Lower lobe of right lung (tissue), 2 donors: ENCODE measurements at regions not wholly inside any gene's neighbourhood (a gene's known extent, or its start where the extent isn't known, plus 50 kb on each side); places are given as distances from the start of the nearest gene placed in this dataset.

ENCODE experiments used
- ATAC-seq, 2 donors: fragments of 200-7000 bp; cut with Tn5 transposase; one replicate each; pipeline ENCODE4 v1.9.1; 2020 to 2022; ENCODE audit warnings: mild to moderate bottlenecking in 2 of 2, moderate library complexity in 2 of 2
- DNase-seq: peaks from one replicate; pipeline ENCODE4 v3.0.0-alpha.2; 2020
- H3K27ac ChIP-seq: fragments of 200-600 bp; one replicate; pipeline ENCODE4 v1.8.0; 2022
- H3K27me3 ChIP-seq: fragments of 200-600 bp; one replicate; pipeline ENCODE4 v1.8.0; 2022; ENCODE audit warnings: low read depth
- H3K36me3 ChIP-seq: fragments of 200-600 bp; one replicate; pipeline ENCODE4 v1.8.0; 2022; ENCODE audit warnings: mild to moderate bottlenecking
- H3K4me1 ChIP-seq: fragments of 200-600 bp; one replicate; pipeline ENCODE4 v1.8.0; 2022
- H3K4me3 ChIP-seq: fragments of 200-600 bp; one replicate; pipeline ENCODE4 v1.8.0; 2022; ENCODE audit warnings: mild to moderate bottlenecking
- H3K9me3 ChIP-seq: fragments of 200-600 bp; one replicate; pipeline ENCODE4 v1.8.0; 2022
- intact Hi-C: fragments of 100-400 bp; cut with DNase I; formaldehyde crosslinking; loops from one replicate; pipeline ENCODE4 v1.11.0; 2022
- TF ChIP-seq, protein P1 (sequence below): fragments of 200-600 bp; IDR thresholded peaks from one replicate; pipeline ENCODE4 v1.8.0; 2022; ENCODE audit warnings: antibody characterized with exemption, mild to moderate bottlenecking
- donor health status: DM: no; HTN: yes; CAD: no; lungs with severe emphysema.

DNA sequence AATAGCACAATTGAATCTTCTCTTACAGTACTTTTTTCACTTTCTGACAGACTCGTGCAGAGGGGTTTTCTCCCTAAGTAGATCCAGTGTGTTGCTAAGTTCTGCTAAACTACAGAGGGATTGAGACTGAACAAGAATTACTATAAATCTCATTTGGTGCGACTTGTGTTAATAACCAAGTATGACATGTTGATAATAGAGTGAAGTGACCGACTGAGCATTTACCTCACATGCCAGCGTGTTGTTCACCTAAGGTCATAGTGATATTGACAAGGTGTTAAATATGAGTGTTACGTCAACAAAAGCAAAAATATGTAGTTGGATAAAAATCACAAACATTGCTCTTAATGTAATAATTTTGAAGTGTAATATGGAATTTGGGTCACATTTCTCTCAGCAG lies 97.8 kb upstream of the PDE3A start:
- H3K36me3 ChIP-seq = no peaks in the 10 kb centered on the region
- H3K4me1 ChIP-seq = no peaks in the 10 kb centered on the region
- intact Hi-C loops = no loop called here
- no peaks in the 10 kb centered on the region for H3K9me3 ChIP-seq
- TF ChIP-seq, protein P1, sequence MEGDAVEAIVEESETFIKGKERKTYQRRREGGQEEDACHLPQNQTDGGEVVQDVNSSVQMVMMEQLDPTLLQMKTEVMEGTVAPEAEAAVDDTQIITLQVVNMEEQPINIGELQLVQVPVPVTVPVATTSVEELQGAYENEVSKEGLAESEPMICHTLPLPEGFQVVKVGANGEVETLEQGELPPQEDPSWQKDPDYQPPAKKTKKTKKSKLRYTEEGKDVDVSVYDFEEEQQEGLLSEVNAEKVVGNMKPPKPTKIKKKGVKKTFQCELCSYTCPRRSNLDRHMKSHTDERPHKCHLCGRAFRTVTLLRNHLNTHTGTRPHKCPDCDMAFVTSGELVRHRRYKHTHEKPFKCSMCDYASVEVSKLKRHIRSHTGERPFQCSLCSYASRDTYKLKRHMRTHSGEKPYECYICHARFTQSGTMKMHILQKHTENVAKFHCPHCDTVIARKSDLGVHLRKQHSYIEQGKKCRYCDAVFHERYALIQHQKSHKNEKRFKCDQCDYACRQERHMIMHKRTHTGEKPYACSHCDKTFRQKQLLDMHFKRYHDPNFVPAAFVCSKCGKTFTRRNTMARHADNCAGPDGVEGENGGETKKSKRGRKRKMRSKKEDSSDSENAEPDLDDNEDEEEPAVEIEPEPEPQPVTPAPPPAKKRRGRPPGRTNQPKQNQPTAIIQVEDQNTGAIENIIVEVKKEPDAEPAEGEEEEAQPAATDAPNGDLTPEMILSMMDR = no peak
- ATAC-seq (no peak), DNase-seq (no peak)
- no peak overlapping the region for H3K4me3 ChIP-seq
- H3K27me3 ChIP-seq = no peaks in the 10 kb centered on the region
- H3K27ac ChIP-seq = no peak overlapping the region

DNA sequence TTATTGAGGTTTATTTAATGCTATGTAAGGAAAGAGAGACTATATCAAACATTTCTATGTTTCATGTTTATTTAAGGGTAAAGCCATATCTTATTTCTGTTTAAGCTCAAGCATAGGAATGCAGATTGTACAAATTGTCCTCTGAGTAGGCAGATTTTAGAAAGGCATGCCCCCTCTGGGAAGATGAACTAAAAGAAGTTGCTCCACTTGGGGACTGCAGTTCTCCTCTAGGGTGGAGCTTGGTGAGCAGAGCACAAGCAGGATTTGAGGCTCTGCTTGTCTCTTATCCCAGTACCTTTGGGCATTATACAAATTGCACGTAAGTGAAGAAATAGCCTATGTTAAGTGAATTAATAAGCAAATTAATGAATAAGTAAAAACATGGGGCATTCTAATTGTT lies 96.2 kb upstream of the PDE3A start:
- Histone ChIP-seq H3K4me3 (no peak overlapping the region), H3K9me3 (no peaks in the 10 kb centered on the region), H3K36me3 (no peaks in the 10 kb centered on the region), H3K27me3 (no peaks in the 10 kb centered on the region), H3K27ac (no peak overlapping the region), H3K4me1 (no peaks in the 10 kb centered on the region)
- no peak for ATAC-seq
- no peak for DNase-seq
- TF ChIP-seq, protein P1 = no peak
- intact Hi-C loops = no loop called here

DNA sequence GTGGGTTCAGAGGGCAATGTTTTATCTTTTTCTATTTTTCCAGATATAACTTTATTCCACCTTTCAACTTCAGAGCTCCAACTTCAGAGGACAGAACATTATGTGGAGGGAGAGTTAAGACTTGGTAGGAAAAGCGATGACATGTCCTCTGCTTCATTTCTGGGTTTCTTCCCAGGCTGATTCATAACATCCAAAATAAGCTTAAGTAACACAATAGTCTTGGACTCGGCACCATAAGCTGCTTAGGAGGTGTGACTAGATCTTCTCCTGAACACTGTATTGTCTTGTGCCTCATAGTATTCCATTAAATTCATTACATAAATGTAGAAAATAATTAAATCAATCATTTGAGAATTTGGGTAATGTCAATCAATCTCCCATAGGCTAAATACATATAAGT lies 95.5 kb upstream of the PDE3A start:
- H3K27ac ChIP-seq = no peak overlapping the region
- intact Hi-C loops = no loop called here
- no peak for ATAC-seq
- H3K27me3 ChIP-seq = no peaks in the 10 kb centered on the region
- H3K4me3 ChIP-seq = no peak overlapping the region
- TF ChIP-seq, protein P1 = no peak
- no peaks in the 10 kb centered on the region for H3K9me3 ChIP-seq
- no peaks in the 10 kb centered on the region for H3K36me3 ChIP-seq
- DNase-seq = no peak
- no peaks in the 10 kb centered on the region for H3K4me1 ChIP-seq

DNA sequence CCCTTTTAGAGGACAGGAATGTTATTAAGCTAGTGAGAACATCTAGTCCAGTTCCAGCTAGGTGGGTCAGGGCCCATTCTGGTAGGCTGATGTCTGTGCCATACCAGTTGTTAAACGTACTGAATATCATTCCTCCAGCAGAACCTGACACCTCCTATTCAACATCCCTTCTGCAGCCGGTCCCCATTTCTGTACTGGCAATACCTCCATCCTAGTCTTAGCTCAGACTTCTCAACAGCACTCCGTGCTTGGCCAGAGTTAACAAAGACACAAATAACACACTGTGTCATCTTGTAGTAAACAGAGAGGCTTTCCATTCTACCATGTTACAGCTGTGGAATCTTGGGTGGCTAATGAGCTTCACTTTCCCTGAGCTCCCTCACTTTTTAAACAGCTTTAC lies 94.3 kb upstream of the PDE3A start:
- no peaks in the 10 kb centered on the region for H3K4me1 ChIP-seq
- H3K27me3 ChIP-seq = no peaks in the 10 kb centered on the region
- TF ChIP-seq, protein P1 = no peak
- intact Hi-C loops = no loop called here
- DNase-seq (no peak), ATAC-seq (no peak)
- no peaks in the 10 kb centered on the region for H3K36me3 ChIP-seq
- no peaks in the 10 kb centered on the region for H3K9me3 ChIP-seq
- H3K4me3 ChIP-seq = no peak overlapping the region
- no peak overlapping the region for H3K27ac ChIP-seq

DNA sequence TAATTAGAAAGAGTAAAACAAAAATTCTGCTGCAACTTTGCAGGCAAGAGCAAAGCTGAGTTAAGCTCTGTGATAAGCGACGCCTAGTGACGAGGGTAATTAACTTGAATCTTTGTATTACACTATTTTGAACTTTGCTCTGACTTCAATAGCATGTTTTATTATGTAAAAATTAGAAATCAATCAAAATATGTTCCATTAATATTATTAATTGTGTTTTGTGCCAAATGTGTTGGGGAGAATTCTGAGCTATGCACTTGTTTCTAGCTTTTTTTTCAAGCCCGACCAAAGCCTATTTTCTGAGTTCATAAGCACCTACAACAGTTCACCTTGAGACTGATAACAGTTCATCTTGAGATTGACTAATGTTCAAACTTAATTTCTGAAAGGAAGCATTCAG lies 90.1 kb upstream of the PDE3A start:
- DNase-seq (no peak), ATAC-seq (no peak)
- TF ChIP-seq, protein P1 = no peak
- Histone ChIP-seq H3K9me3 (no peaks in the 10 kb centered on the region), H3K36me3 (no peaks in the 10 kb centered on the region), H3K27me3 (no peaks in the 10 kb centered on the region), H3K4me3 (no peak overlapping the region), H3K27ac (no peak overlapping the region), H3K4me1 (no peaks in the 10 kb centered on the region)
- intact Hi-C loops = no loop called here

DNA sequence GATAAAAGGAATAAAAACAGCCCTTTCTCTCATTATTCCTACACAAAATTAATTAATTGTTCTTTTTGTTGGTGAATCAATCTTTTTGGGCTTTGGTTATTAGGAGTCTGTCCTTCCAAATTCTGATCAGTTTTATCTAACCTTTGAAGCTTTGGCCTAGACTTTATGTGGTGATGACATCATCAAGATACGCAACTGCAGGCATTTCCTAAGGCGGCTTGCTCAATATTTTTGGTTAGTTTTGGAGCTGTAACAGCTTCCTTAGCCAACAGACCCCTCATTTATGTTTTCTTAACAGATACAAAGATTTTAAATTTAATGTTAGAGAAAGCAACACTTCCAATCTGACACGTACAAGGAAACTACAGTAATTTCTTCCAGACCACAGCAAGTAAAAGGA lies 87.8 kb upstream of the PDE3A start:
- no peaks in the 10 kb centered on the region for H3K36me3 ChIP-seq
- no peak overlapping the region for H3K27ac ChIP-seq

More for the DNA sequence above, 87.8 kb upstream of the PDE3A start:
- DNase-seq (no peak), ATAC-seq (no peak)
- H3K9me3 ChIP-seq = no peaks in the 10 kb centered on the region
- no peaks in the 10 kb centered on the region for H3K4me1 ChIP-seq
- no peak overlapping the region for H3K4me3 ChIP-seq
- intact Hi-C loops = no loop called here
- no peaks in the 10 kb centered on the region for H3K27me3 ChIP-seq
- TF ChIP-seq, protein P1 = no peak
